Germinal center (tissue), 1 donor: ENCODE measurements at regions not wholly inside any gene's neighbourhood (a gene's known extent, or its start where the extent isn't known, plus 50 kb on each side); places are given as distances from the start of the nearest gene placed in this dataset.

Experiments
- DNase-seq: peaks from one replicate; pipeline ENCODE4 v3.0.0; 2012; ENCODE audit warnings: mixed read lengths, low spot score

GRCh38 chr1:88074661-88075060 is 609.4 kb upstream of the PKN2 start:
- no peak for DNase-seq

GRCh38 chr1:88075813-88076212 is 608.3 kb upstream of the PKN2 start:
- DNase-seq = no peak

- DNase-seq = no peak
Measured at GRCh38 chr1:88079036-88079435, 605.0 kb upstream of the PKN2 start.

- no peak for DNase-seq
Measured at GRCh38 chr1:88080875-88081274, 603.2 kb upstream of the PKN2 start.

GRCh38 chr1:88088481-88088880 is 595.6 kb upstream of the PKN2 start:
- no peak for DNase-seq

- no peak for DNase-seq
Measured at GRCh38 chr1:88089961-88090360, 594.1 kb upstream of the PKN2 start.

- DNase-seq = no peak
Measured at GRCh38 chr1:88098881-88099280, 585.2 kb upstream of the PKN2 start.

GRCh38 chr1:88101041-88101440 is 583.0 kb upstream of the PKN2 start:
- DNase-seq = no peak

GRCh38 chr1:88104236-88104635 is 579.8 kb upstream of the PKN2 start:
- no peak for DNase-seq

GRCh38 chr1:88104886-88105285 is 579.2 kb upstream of the PKN2 start:
- DNase-seq = no peak

GRCh38 chr1:88111816-88112215 is 572.3 kb upstream of the PKN2 start:
- no peak for DNase-seq

- DNase-seq = no peak
Measured at GRCh38 chr1:88117597-88117996, 566.5 kb upstream of the PKN2 start.

GRCh38 chr1:88118176-88118845 is 565.8 kb upstream of the PKN2 start:
- DNase-seq = no peak

GRCh38 chr1:88124614-88125013 is 559.5 kb upstream of the PKN2 start:
- DNase-seq = no peak

GRCh38 chr1:88126467-88126866 is 557.6 kb upstream of the PKN2 start:
- no peak for DNase-seq

- DNase-seq = no peak
Measured at GRCh38 chr1:88133991-88134390, 550.1 kb upstream of the PKN2 start.

GRCh38 chr1:88134983-88135921 is 548.8 kb upstream of the PKN2 start:
- no peak for DNase-seq

- no peak for DNase-seq
Measured at GRCh38 chr1:88139633-88140032, 544.4 kb upstream of the PKN2 start.

- DNase-seq = no peak
Measured at GRCh38 chr1:88140325-88140724, 543.7 kb upstream of the PKN2 start.

GRCh38 chr1:88141499-88142074 is 542.5 kb upstream of the PKN2 start:
- DNase-seq = no peak

GRCh38 chr1:88145752-88146151 is 538.3 kb upstream of the PKN2 start:
- DNase-seq = no peak

GRCh38 chr1:88149686-88150085 is 534.4 kb upstream of the PKN2 start:
- no peak for DNase-seq

GRCh38 chr1:88150330-88150729 is 533.7 kb upstream of the PKN2 start:
- no peak for DNase-seq
